WTC11 (cell line): ENCODE measurements at regions not wholly inside any gene's neighbourhood (a gene's known extent, or its start where the extent isn't known, plus 50 kb on each side); places are given as distances from the start of the nearest gene placed in this dataset.
"Not testable (repeated sequence)": the region's sequence is repeated elsewhere in the genome, so short reads cannot be mapped to it uniquely, and the experiment has no call there.

ENCODE experiments used
- ATAC-seq: fragments of 200-7000 bp; cut with Tn5 transposase; 2 replicates; pipeline ENCODE4 v1.10.0; 2021; ENCODE audit warnings: mild to moderate bottlenecking, moderate library complexity
- CTCF ChIA-PET: fragments of 300-600 bp; sonication (Branson Sonifier 250); formaldehyde crosslinking; loops from one replicate; lab custom pipeline; 2021; ENCODE audit warnings: antibody characterized with exemption; lab: Charles Lee
- POLR2A ChIA-PET: fragments of 350-600 bp; sonication (Branson Sonifier 250); formaldehyde crosslinking; loops from one replicate; lab custom pipeline; 2021; ENCODE audit warnings: antibody characterized with exemption; lab: Charles Lee
- DNase-seq: peaks from one replicate; pipeline ENCODE4 v3.0.0; 2021; ENCODE audit warnings: low spot score
- H3K27ac Mint-ChIP-seq: 2 replicates; pipeline ENCODE4 v1.8.0; 2021; ENCODE audit warnings: mixed read lengths
- H3K27me3 Mint-ChIP-seq: 2 replicates; pipeline ENCODE4 v1.8.0; 2021; ENCODE audit warnings: low read depth, mild to moderate bottlenecking, moderate library complexity, mixed read lengths
- H3K36me3 Mint-ChIP-seq: 2 replicates; pipeline ENCODE4 v1.8.0; 2021; ENCODE audit warnings: mixed read lengths
- H3K4me1 Mint-ChIP-seq: 2 replicates; pipeline ENCODE4 v1.8.0; 2022; ENCODE audit warnings: mixed read lengths
- H3K4me3 Mint-ChIP-seq: 2 replicates; pipeline ENCODE4 v1.8.0; 2021; ENCODE audit warnings: mild to moderate bottlenecking, moderate library complexity, mixed read lengths
- H3K9me3 Mint-ChIP-seq: 2 replicates; pipeline ENCODE4 v1.8.0; 2021; ENCODE audit warnings: mixed read lengths
- E2F4 ChIP-seq: sonication (generic); formaldehyde crosslinking; IDR thresholded peaks from 2 replicates; pipeline ENCODE4 v1.8.1; 2022; ENCODE audit warnings: low read depth, mild to moderate bottlenecking, moderate library complexity, missing genetic modification reagents, borderline replicate concordance
- FOXJ3 ChIP-seq: sonication (generic); formaldehyde crosslinking; IDR thresholded peaks from 2 replicates; pipeline ENCODE4 v1.9.0; 2021; ENCODE audit warnings: missing genetic modification reagents, mild to moderate bottlenecking, borderline replicate concordance
- GABPB1 ChIP-seq: sonication (generic); formaldehyde crosslinking; IDR thresholded peaks from 2 replicates; pipeline ENCODE4 v1.8.1; 2023; ENCODE audit warnings: mild to moderate bottlenecking, missing genetic modification reagents
- GRHL2 ChIP-seq: fragments of 250-450 bp; sonication (Bioruptor Pico); IDR thresholded peaks from 2 replicates; pipeline ENCODE4 v1.8.0; 2022; ENCODE audit warnings: mild to moderate bottlenecking, moderate library complexity; ENCODE audit not compliant: insufficient replicate concordance, severe bottlenecking
- GTF2I ChIP-seq: fragments of 250-450 bp; sonication (Bioruptor Pico); conservative IDR thresholded peaks from 2 replicates; pipeline ENCODE4 v1.4.0; 2021; ENCODE audit warnings: mild to moderate bottlenecking
- MAX ChIP-seq: sonication (generic); formaldehyde crosslinking; IDR thresholded peaks from 2 replicates; pipeline ENCODE4 v1.8.0; 2022; ENCODE audit warnings: mild to moderate bottlenecking, missing genetic modification reagents
- NR1H2 ChIP-seq: sonication (generic); formaldehyde crosslinking; IDR thresholded peaks from 2 replicates; pipeline ENCODE4 v1.9.0; 2021; ENCODE audit warnings: mild to moderate bottlenecking, moderate library complexity, missing genetic modification reagents
- PRDM15 ChIP-seq: sonication (generic); formaldehyde crosslinking; IDR thresholded peaks from 2 replicates; pipeline ENCODE4 v1.8.0; 2022; ENCODE audit warnings: missing genetic modification reagents
- SP1 ChIP-seq: sonication (generic); formaldehyde crosslinking; conservative IDR thresholded peaks from 2 replicates; pipeline ENCODE4 v1.8.1; 2022; ENCODE audit warnings: missing genetic modification reagents
- ZSCAN18 ChIP-seq: fragments of 250-450 bp; sonication (Bioruptor Pico); IDR thresholded peaks from 2 replicates; pipeline ENCODE4 v2.1.2; 2022; ENCODE audit warnings: mild to moderate bottlenecking, moderate library complexity
- TF ChIP-seq, protein P1 (sequence below): sonication (generic); formaldehyde crosslinking; IDR thresholded peaks from 2 replicates; pipeline ENCODE4 v1.8.1; 2022; ENCODE audit warnings: missing genetic modification reagents, borderline replicate concordance
- TF ChIP-seq, protein P2 (sequence below): sonication (generic); formaldehyde crosslinking; IDR thresholded peaks from 2 replicates; pipeline ENCODE4 v1.8.1; 2023; ENCODE audit warnings: mild to moderate bottlenecking, missing genetic modification reagents
- TF ChIP-seq, protein P3 (sequence below): sonication (generic); formaldehyde crosslinking; IDR thresholded peaks from 2 replicates; pipeline ENCODE4 v1.8.0; 2023; ENCODE audit warnings: mild to moderate bottlenecking, missing genetic modification reagents

- TF ChIP-seq E2F4 (CRISPR knock-in tag) (no peak), GRHL2 (CRISPR knock-in tag) (no peak), PRDM15 (CRISPR knock-in tag) (no peak), ZSCAN18 (no peak), MAX (CRISPR knock-in tag) (no peak)
- TF ChIP-seq, protein P1, sequence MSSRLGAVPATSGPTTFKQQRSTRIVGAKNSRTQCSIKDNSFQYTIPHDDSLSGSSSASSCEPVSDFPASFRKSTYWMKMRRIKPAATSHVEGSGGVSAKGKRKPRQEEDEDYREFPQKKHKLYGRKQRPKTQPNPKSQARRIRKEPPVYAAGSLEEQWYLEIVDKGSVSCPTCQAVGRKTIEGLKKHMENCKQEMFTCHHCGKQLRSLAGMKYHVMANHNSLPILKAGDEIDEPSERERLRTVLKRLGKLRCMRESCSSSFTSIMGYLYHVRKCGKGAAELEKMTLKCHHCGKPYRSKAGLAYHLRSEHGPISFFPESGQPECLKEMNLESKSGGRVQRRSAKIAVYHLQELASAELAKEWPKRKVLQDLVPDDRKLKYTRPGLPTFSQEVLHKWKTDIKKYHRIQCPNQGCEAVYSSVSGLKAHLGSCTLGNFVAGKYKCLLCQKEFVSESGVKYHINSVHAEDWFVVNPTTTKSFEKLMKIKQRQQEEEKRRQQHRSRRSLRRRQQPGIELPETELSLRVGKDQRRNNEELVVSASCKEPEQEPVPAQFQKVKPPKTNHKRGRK (CRISPR knock-in tag) = no peak
- TF ChIP-seq, all 79 proteins: peak for 0
Observed at GRCh38 chr6:74402781-74403180, 706.8 kb downstream of the CD109 start (continued).

GRCh38 chr6:74378437-74378836, 682.4 kb downstream of the CD109 start:
- H3K4me1 Mint-ChIP-seq, ATAC-seq, H3K36me3 Mint-ChIP-seq, CTCF ChIA-PET, H3K27ac Mint-ChIP-seq, DNase-seq, POLR2A ChIA-PET, H3K27me3 Mint-ChIP-seq, H3K4me3 Mint-ChIP-seq: not testable (repeated sequence)
- peaks cover 33% of the 10 kb centered on the region for H3K9me3 Mint-ChIP-seq

GRCh38 chr6:74369556-74369993, 673.6 kb downstream of the CD109 start:
- no peak for DNase-seq
- ATAC-seq = no peak
- Mint-ChIP-seq H3K9me3 (0 out of 2 replicates have a peak, but pooled peaks cover 4% of the 10 kb centered on the region), H3K4me3 (no peak overlapping the region), H3K36me3 (no peaks in the 10 kb centered on the region), H3K27me3 (no peaks in the 10 kb centered on the region; the same call in 1 of the 2 replicates), H3K4me1 (no peaks in the 10 kb centered on the region), H3K27ac (no peak overlapping the region)
- ChIA-PET POLR2A (no interaction called here), CTCF (no interaction called here)
- TF ChIP-seq, protein P2, sequence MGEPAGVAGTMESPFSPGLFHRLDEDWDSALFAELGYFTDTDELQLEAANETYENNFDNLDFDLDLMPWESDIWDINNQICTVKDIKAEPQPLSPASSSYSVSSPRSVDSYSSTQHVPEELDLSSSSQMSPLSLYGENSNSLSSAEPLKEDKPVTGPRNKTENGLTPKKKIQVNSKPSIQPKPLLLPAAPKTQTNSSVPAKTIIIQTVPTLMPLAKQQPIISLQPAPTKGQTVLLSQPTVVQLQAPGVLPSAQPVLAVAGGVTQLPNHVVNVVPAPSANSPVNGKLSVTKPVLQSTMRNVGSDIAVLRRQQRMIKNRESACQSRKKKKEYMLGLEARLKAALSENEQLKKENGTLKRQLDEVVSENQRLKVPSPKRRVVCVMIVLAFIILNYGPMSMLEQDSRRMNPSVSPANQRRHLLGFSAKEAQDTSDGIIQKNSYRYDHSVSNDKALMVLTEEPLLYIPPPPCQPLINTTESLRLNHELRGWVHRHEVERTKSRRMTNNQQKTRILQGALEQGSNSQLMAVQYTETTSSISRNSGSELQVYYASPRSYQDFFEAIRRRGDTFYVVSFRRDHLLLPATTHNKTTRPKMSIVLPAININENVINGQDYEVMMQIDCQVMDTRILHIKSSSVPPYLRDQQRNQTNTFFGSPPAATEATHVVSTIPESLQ (CRISPR knock-in tag) = no peak

DNA sequence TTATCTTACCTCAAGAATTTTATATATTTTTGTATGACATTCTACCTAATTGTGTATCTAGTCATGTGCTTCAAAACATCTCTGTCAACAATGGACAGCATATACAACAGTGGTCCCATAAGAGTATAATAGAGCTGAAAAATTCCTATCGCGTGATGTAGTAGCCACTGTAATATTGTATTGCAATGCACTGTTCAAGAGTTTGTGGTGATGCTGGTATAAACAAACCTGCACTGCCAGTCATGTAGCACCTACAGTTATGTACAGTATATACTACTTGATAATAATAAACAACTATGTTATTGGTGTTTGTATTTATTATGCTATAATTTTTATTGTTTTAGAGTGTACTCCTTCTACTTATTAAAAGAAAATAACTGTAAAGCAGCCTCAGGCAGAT, 672.7 kb downstream of the CD109 start:
- Mint-ChIP-seq H3K4me3 (no peak overlapping the region), H3K27ac (no peak overlapping the region), H3K4me1 (no peaks in the 10 kb centered on the region), H3K27me3 (no peaks in the 10 kb centered on the region), H3K36me3 (no peaks in the 10 kb centered on the region), H3K9me3 (no peaks in the 10 kb centered on the region)
- CTCF ChIA-PET = no interaction called here
- DNase-seq = no peak
- TF ChIP-seq GTF2I (no peak), SP1 (CRISPR knock-in tag) (no peak), NR1H2 (no peak), GABPB1 (CRISPR knock-in tag) (no peak), FOXJ3 (no peak)
- TF ChIP-seq, protein P3, sequence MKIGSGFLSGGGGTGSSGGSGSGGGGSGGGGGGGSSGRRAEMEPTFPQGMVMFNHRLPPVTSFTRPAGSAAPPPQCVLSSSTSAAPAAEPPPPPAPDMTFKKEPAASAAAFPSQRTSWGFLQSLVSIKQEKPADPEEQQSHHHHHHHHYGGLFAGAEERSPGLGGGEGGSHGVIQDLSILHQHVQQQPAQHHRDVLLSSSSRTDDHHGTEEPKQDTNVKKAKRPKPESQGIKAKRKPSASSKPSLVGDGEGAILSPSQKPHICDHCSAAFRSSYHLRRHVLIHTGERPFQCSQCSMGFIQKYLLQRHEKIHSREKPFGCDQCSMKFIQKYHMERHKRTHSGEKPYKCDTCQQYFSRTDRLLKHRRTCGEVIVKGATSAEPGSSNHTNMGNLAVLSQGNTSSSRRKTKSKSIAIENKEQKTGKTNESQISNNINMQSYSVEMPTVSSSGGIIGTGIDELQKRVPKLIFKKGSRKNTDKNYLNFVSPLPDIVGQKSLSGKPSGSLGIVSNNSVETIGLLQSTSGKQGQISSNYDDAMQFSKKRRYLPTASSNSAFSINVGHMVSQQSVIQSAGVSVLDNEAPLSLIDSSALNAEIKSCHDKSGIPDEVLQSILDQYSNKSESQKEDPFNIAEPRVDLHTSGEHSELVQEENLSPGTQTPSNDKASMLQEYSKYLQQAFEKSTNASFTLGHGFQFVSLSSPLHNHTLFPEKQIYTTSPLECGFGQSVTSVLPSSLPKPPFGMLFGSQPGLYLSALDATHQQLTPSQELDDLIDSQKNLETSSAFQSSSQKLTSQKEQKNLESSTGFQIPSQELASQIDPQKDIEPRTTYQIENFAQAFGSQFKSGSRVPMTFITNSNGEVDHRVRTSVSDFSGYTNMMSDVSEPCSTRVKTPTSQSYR = no peak
- POLR2A ChIA-PET = no interaction called here
- ATAC-seq = no peak
